Natural killer cell (primary cell): ENCODE measurements at regions not wholly inside any gene's neighbourhood (a gene's known extent, or its start where the extent isn't known, plus 50 kb on each side); places are given as distances from the start of the nearest gene placed in this dataset.

Experiments
- ATAC-seq, 3 donors: fragments of 150-1000 bp in 2 of 3; fragments of 200-7000 bp in 1 of 3; cut with Tn5 transposase; 1 replicate in 1 of 3; 2 replicates in 2 of 3; pipeline ENCODE4 v1.10.0; 2021; ENCODE audit warnings: mild to moderate bottlenecking in 2 of 3, moderate library complexity in 2 of 3
- DNase-seq, 2 donors: peaks; one replicate each; pipeline versions ENCODE4 v3.0.0 to v3.0.0-alpha.2; 2013 to 2021; ENCODE audit warnings: mixed read lengths in 1 of 2
- H3K27ac ChIP-seq: one replicate; pipeline ENCODE4 v1.5.1; 2013; ENCODE audit warnings: mild to moderate bottlenecking, low read length
- H3K27me3 ChIP-seq: one replicate; pipeline ENCODE4 v1.6.1; 2013; ENCODE audit warnings: low read length; ENCODE audit not compliant: control insufficient read depth, insufficient read depth
- H3K36me3 ChIP-seq: one replicate; pipeline ENCODE4 v1.6.1; 2013; ENCODE audit warnings: low read length; ENCODE audit not compliant: control insufficient read depth, insufficient read depth
- H3K4me1 ChIP-seq: one replicate; pipeline ENCODE4 v1.6.1; 2013; ENCODE audit warnings: low read length; ENCODE audit not compliant: control insufficient read depth, insufficient read depth
- H3K4me3 ChIP-seq: one replicate; pipeline ENCODE4 v1.5.1; 2013; ENCODE audit warnings: low read length
- H3K9me3 ChIP-seq: one replicate; pipeline ENCODE4 v1.6.1; 2013; ENCODE audit warnings: low read length; ENCODE audit not compliant: control insufficient read depth, insufficient read depth
- H3K27ac Mint-ChIP-seq, 2 donors: one replicate each; pipeline ENCODE4 v1.8.0; 2022; ENCODE audit warnings: mild to moderate bottlenecking in 2 of 2, mixed read lengths in 2 of 2, moderate library complexity in 1 of 2
- H3K27me3 Mint-ChIP-seq, 2 donors: one replicate each; pipeline ENCODE4 v1.8.0; 2022; ENCODE audit warnings: low read depth in 2 of 2, mixed read lengths in 2 of 2
- H3K36me3 Mint-ChIP-seq: one replicate; pipeline ENCODE4 v1.8.0; 2022; ENCODE audit warnings: mixed read lengths
- H3K4me1 Mint-ChIP-seq, 2 donors: one replicate each; pipeline ENCODE4 v1.8.0; 2022; ENCODE audit warnings: mixed read lengths in 2 of 2
- H3K4me3 Mint-ChIP-seq: one replicate; pipeline ENCODE4 v1.8.0; 2022; ENCODE audit warnings: mild to moderate bottlenecking, moderate library complexity, mixed read lengths
- H3K9me3 Mint-ChIP-seq, 2 donors: one replicate each; pipeline ENCODE4 v1.8.0; 2022; ENCODE audit warnings: mixed read lengths in 2 of 2
- CTCF ChIP-seq: fragments of 200-600 bp; IDR thresholded peaks from one replicate; pipeline ENCODE4 v1.8.0; 2022; ENCODE audit warnings: antibody characterized with exemption
- WGBS: methylation state at CpG from one replicate; pipeline ENCODE4 v1.1.7; 2013; ENCODE audit warnings: missing lambda C conversion rate; ENCODE audit not compliant: insufficient coverage; 5-methylcytosine and 5-hydroxymethylcytosine counted together
- intact Hi-C: fragments of 100-400 bp; cut with micrococcal nuclease; formaldehyde crosslinking; loops from one replicate; pipeline ENCODE4 v1.14.2; 2022

DNA sequence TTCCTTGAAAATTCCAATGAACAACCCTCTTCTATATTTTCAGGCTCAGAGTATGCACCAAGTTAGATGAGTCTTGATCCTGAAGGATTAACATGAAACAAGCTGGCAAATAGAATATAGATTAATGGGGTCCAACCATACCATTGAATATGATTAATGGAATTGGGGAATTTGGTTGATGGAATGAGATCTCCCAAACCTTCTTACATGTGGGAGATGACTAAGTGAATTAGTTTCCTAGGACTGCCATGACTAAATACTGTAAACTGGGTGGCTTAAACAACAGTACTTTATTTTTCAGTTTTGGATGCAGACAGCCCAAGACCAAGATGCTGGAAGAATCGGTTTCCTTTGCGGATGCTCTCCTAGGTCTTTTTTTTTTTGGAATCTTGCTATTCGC is 347.0 kb downstream of the QKI start:
- Histone ChIP-seq H3K9me3 (no peaks in the 10 kb centered on the region), H3K27ac (no peak overlapping the region), H3K4me1 (peaks cover 4% of the 10 kb centered on the region), H3K36me3 (no peaks in the 10 kb centered on the region), H3K27me3 (no peaks in the 10 kb centered on the region), H3K4me3 (no peak overlapping the region)
- no peaks in the 10 kb centered on the region for H3K9me3 Mint-ChIP-seq
- ATAC-seq: no peak
- H3K4me1 Mint-ChIP-seq: peaks cover 22 to 39% of the 10 kb centered on the region in 2 donors
- no peak overlapping the region for H3K27ac Mint-ChIP-seq
- no peak for DNase-seq
- TF ChIP-seq CTCF: no peak
- H3K4me3 Mint-ChIP-seq: no peak overlapping the region
- H3K27me3 Mint-ChIP-seq: peaks cover 6 to 13% of the 10 kb centered on the region in 2 donors
- intact Hi-C loops: no loop called here
- WGBS: 80% methylated on average over 3 of the region's 3 CpGs
- peaks cover 6% of the 10 kb centered on the region for H3K36me3 Mint-ChIP-seq

DNA sequence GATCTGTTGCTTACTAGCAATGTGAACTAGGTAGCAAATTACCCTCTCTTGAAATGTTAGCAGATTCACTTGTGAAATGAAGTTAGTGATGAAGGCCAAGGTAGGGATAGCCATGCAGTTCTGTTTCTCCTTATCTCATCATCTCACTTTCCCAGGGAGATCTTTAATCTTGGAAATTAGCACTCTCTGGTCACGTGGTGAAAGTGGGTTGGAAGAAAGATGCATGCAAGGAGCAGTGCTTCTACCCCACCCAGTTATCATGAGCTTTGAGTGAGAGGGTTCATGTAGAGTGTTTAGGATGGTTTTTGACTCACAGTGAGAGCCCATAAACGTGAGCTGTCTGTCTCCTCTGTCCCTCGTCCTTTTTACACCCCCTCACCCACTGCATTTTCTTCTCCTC is 346.3 kb downstream of the QKI start:
- WGBS: 74% methylated on average over 3 of the region's 3 CpGs
- no peak overlapping the region for H3K27ac ChIP-seq
- no peaks in the 10 kb centered on the region for H3K36me3 ChIP-seq
- no peak overlapping the region for H3K4me3 ChIP-seq
- intact Hi-C loops: no loop called here
- no peaks in the 10 kb centered on the region for H3K9me3 ChIP-seq
- Mint-ChIP-seq H3K27ac (no peak overlapping the region), H3K4me3 (no peak overlapping the region), H3K36me3 (peaks cover 6% of the 10 kb centered on the region), H3K4me1 (peaks cover 19 to 39% of the 10 kb centered on the region in 2 donors), H3K27me3 (peaks cover 6 to 13% of the 10 kb centered on the region in 2 donors), H3K9me3 (no peaks in the 10 kb centered on the region)
- no peaks in the 10 kb centered on the region for H3K27me3 ChIP-seq
- TF ChIP-seq CTCF: no peak
- peaks cover 4% of the 10 kb centered on the region for H3K4me1 ChIP-seq
- ATAC-seq (no peak), DNase-seq (no peak)

- no peaks in the 10 kb centered on the region for H3K9me3 Mint-ChIP-seq
- no peak overlapping the region for H3K27ac ChIP-seq
- no peak for TF ChIP-seq CTCF
- H3K4me3 Mint-ChIP-seq: no peak overlapping the region
- no peak overlapping the region for H3K4me3 ChIP-seq
- peaks cover 23 to 48% of the 10 kb centered on the region in 2 donors for H3K4me1 Mint-ChIP-seq
- 95% methylated on average over 5 of the region's 5 CpGs for WGBS
- no peaks in the 10 kb centered on the region for H3K36me3 ChIP-seq
- peaks cover 6 to 13% of the 10 kb centered on the region in 2 donors for H3K27me3 Mint-ChIP-seq
- ATAC-seq (no peak), DNase-seq (no peak)
- H3K4me1 ChIP-seq: peaks cover 7% of the 10 kb centered on the region
- no peaks in the 10 kb centered on the region for H3K9me3 ChIP-seq
- no peaks in the 10 kb centered on the region for H3K27me3 ChIP-seq
- H3K27ac Mint-ChIP-seq: no peak overlapping the region
- peaks cover 6% of the 10 kb centered on the region for H3K36me3 Mint-ChIP-seq
- intact Hi-C loops: no loop called here
Measured at GRCh38 chr6:163759542-163759941, 345.0 kb downstream of the QKI start.

DNA sequence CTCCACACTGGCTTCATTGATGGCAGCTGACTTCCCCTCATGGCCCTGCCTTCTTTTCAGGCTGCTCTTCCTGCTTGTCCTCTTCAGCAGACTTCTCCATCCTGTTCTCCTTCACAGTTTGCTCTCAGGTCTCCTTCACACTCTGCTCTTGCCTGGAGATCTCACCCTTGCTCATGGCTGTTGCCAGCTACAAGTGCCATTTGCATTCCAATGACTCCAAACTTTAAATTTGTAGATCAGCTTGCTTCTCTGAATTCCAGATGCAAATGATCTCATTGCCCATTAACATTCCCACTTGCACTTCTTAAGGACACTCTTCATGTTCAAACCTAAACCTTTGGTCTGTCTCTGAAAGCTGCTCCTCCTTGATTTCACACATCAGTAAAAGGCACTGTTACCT is 343.0 kb downstream of the QKI start:
- H3K4me1 ChIP-seq: peaks cover 19% of the 10 kb centered on the region
- no peaks in the 10 kb centered on the region for H3K36me3 ChIP-seq
- Mint-ChIP-seq H3K36me3 (no peaks in the 10 kb centered on the region), H3K27ac (no peak overlapping the region), H3K4me1 (peaks cover 26 to 43% of the 10 kb centered on the region in 2 donors), H3K27me3 (peaks cover 0 to 3% of the 10 kb centered on the region in 2 donors), H3K9me3 (peaks cover 0 to 1% of the 10 kb centered on the region in 2 donors), H3K4me3 (no peak overlapping the region)
- TF ChIP-seq CTCF: no peak
- no peak for DNase-seq
- no peaks in the 10 kb centered on the region for H3K9me3 ChIP-seq
- intact Hi-C loops: no loop called here
- no peak overlapping the region for H3K27ac ChIP-seq
- no peak overlapping the region for H3K4me3 ChIP-seq
- no peak for ATAC-seq
- no peaks in the 10 kb centered on the region for H3K27me3 ChIP-seq
